ENCODE measurements at regions not wholly inside any gene's neighbourhood (a gene's known extent, or its start where the extent isn't known, plus 50 kb on each side); places are given as distances from the start of the nearest gene placed in this dataset.

DNA sequence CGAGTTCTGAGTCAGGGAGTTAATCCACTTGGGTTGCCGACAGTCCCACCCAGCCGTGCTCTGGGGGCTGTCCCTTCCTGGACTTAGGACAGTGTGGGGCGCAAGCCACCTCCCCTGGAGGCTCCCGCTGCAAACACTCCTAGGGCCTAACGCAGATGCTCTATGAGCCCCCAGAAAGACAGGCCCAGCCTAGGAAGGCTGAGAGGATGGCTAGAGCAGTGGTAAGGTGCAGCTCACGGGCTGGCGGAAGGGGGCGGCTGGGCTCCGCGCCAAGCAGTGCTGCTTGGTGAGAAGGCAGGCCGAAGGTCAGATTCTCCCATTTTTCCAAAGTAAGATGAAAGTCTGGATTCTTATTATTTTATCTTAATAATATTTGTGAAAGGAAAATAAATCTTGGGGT lies 84.6 kb upstream of the ALDH1L1 start:
- TF ChIP-seq CTCF (IDR thresholded peaks at IDR 0.05) (no peak), ZFX (IDR thresholded peaks at IDR 0.05; ENCODE audit: borderline replicate concordance) (no peak)
